ENCODE measurements at regions not wholly inside any gene's neighbourhood (a gene's known extent, or its start where the extent isn't known, plus 50 kb on each side); places are given as distances from the start of the nearest gene placed in this dataset.

GRCh38 chr2:78408795-78409118 is 616.7 kb upstream of the REG3G start:
- Histone ChIP-seq H3K9me3 (peaks cover 0 to 6% (median 0%) of the 10 kb centered on the region in 11 donors), H3K4me3 (no peak overlapping the region), H3K27ac (no peak overlapping the region), H3K36me3 (no peaks in the 10 kb centered on the region), H3K27me3 (no peaks in the 10 kb centered on the region), H3K4me1 (no peaks in the 10 kb centered on the region)
- 86 to 89% methylated on average over 2 of the region's 2 CpGs for WGBS, 2 donors
- ATAC-seq, result no peak
- DNase-seq, result no peak
- TF ChIP-seq CTCF (IDR thresholded peaks at IDR 0.05), result no peak
- intact Hi-C loops (cut with DNase I), result no loop called here

GRCh38 chr2:78411303-78411702 is 614.2 kb upstream of the REG3G start:
- no peaks in the 10 kb centered on the region for H3K4me1 ChIP-seq
- H3K27ac ChIP-seq, result no peak overlapping the region
- H3K36me3 ChIP-seq, result no peaks in the 10 kb centered on the region
- DNase-seq, result no peak
- no peak for TF ChIP-seq CTCF (IDR thresholded peaks at IDR 0.05)
- H3K9me3 ChIP-seq, result peaks cover 0 to 12% (median 0%) of the 10 kb centered on the region in 11 donors
- intact Hi-C loops (cut with DNase I), result no loop called here
- H3K27me3 ChIP-seq, result no peaks in the 10 kb centered on the region
- no peak overlapping the region for H3K4me3 ChIP-seq
- no peak for ATAC-seq

GRCh38 chr2:78416625-78417300 is 608.7 kb upstream of the REG3G start:
- no peak overlapping the region for H3K27ac ChIP-seq
- H3K9me3 ChIP-seq, result peaks cover 0 to 17% (median 4%) of the 10 kb centered on the region in 11 donors
- no peak for TF ChIP-seq CTCF (IDR thresholded peaks at IDR 0.05)
- 75 to 85% methylated on average over 2 of the region's 2 CpGs for WGBS, 2 donors
- H3K4me3 ChIP-seq, result no peak overlapping the region
- intact Hi-C loops (cut with DNase I), result no loop called here
- no peaks in the 10 kb centered on the region for H3K4me1 ChIP-seq
- no peaks in the 10 kb centered on the region for H3K27me3 ChIP-seq
- H3K36me3 ChIP-seq, result no peaks in the 10 kb centered on the region
- ATAC-seq (no peak), DNase-seq (no peak)

GRCh38 chr2:78417355-78417754 is 608.1 kb upstream of the REG3G start:
- H3K27ac ChIP-seq, result no peak overlapping the region
- H3K27me3 ChIP-seq, result no peaks in the 10 kb centered on the region
- no peaks in the 10 kb centered on the region for H3K4me1 ChIP-seq
- H3K4me3 ChIP-seq, result no peak overlapping the region
- WGBS, 2 donors, result 43 to 48% methylated on average over 2 of the region's 2 CpGs
- H3K36me3 ChIP-seq, result no peaks in the 10 kb centered on the region
- no peak for TF ChIP-seq CTCF (IDR thresholded peaks at IDR 0.05)
- ATAC-seq, result no peak
- intact Hi-C loops (cut with DNase I), result no loop called here
- DNase-seq, result no peak
- peaks cover 0 to 17% (median 4%) of the 10 kb centered on the region in 11 donors for H3K9me3 ChIP-seq
